ENCODE measurements at regions not wholly inside any gene's neighbourhood (a gene's known extent, or its start where the extent isn't known, plus 50 kb on each side); places are given as distances from the start of the nearest gene placed in this dataset.

- DNase-seq = no peak
- Histone ChIP-seq H3K9me3 (ENCODE audit: control insufficient read depth, low read length) (no peaks in the 10 kb centered on the region), H3K4me3 (ENCODE audit: insufficient read depth, low read depth, low read length, poor library complexity, severe bottlenecking) (no peak overlapping the region), H3K4me1 (ENCODE audit: control insufficient read depth, insufficient read depth, low read length, poor library complexity, severe bottlenecking) (no peaks in the 10 kb centered on the region), H3K27ac (ENCODE audit: insufficient read depth, low read length, poor library complexity, severe bottlenecking) (no peak overlapping the region), H3K36me3 (ENCODE audit: control insufficient read depth, insufficient read depth, low read length) (no peaks in the 10 kb centered on the region), H3K27me3 (replicated peaks; ENCODE audit: control insufficient read depth, insufficient read depth, low read length, poor library complexity, severe bottlenecking) (no peaks in the 10 kb centered on the region)
Observed at GRCh38 chr12:13450231-13451080, 253.9 kb downstream of the EMP1 start.

GRCh38 chr12:13444076-13444475, 247.6 kb downstream of the EMP1 start:
- H3K9me3 ChIP-seq (ENCODE audit: control insufficient read depth, low read length) = no peaks in the 10 kb centered on the region
- H3K36me3 ChIP-seq (ENCODE audit: control insufficient read depth, insufficient read depth, low read length) = no peaks in the 10 kb centered on the region
- no peak overlapping the region for H3K4me3 ChIP-seq (ENCODE audit: insufficient read depth, low read depth, low read length, poor library complexity, severe bottlenecking)
- H3K4me1 ChIP-seq (ENCODE audit: control insufficient read depth, insufficient read depth, low read length, poor library complexity, severe bottlenecking) = no peaks in the 10 kb centered on the region
- DNase-seq = no peak
- H3K27me3 ChIP-seq (replicated peaks; ENCODE audit: control insufficient read depth, insufficient read depth, low read length, poor library complexity, severe bottlenecking) = no peaks in the 10 kb centered on the region
- H3K27ac ChIP-seq (ENCODE audit: insufficient read depth, low read length, poor library complexity, severe bottlenecking) = no peak overlapping the region

- Histone ChIP-seq H3K4me1 (ENCODE audit: control insufficient read depth, insufficient read depth, low read length, poor library complexity, severe bottlenecking) (no peaks in the 10 kb centered on the region), H3K27ac (ENCODE audit: insufficient read depth, low read length, poor library complexity, severe bottlenecking) (no peak overlapping the region), H3K36me3 (ENCODE audit: control insufficient read depth, insufficient read depth, low read length) (no peaks in the 10 kb centered on the region), H3K4me3 (ENCODE audit: insufficient read depth, low read depth, low read length, poor library complexity, severe bottlenecking) (no peak overlapping the region), H3K9me3 (ENCODE audit: control insufficient read depth, low read length) (no peaks in the 10 kb centered on the region), H3K27me3 (replicated peaks; ENCODE audit: control insufficient read depth, insufficient read depth, low read length, poor library complexity, severe bottlenecking) (no peaks in the 10 kb centered on the region)
- no peak for DNase-seq
Observed at GRCh38 chr12:13443498-13443897, 247.0 kb downstream of the EMP1 start.

GRCh38 chr12:13443028-13443427, 246.5 kb downstream of the EMP1 start:
- no peaks in the 10 kb centered on the region for H3K9me3 ChIP-seq (ENCODE audit: control insufficient read depth, low read length)
- H3K36me3 ChIP-seq (ENCODE audit: control insufficient read depth, insufficient read depth, low read length) = no peaks in the 10 kb centered on the region
- no peaks in the 10 kb centered on the region for H3K27me3 ChIP-seq (replicated peaks; ENCODE audit: control insufficient read depth, insufficient read depth, low read length, poor library complexity, severe bottlenecking)
- DNase-seq = no peak
- no peaks in the 10 kb centered on the region for H3K4me1 ChIP-seq (ENCODE audit: control insufficient read depth, insufficient read depth, low read length, poor library complexity, severe bottlenecking)
- no peak overlapping the region for H3K27ac ChIP-seq (ENCODE audit: insufficient read depth, low read length, poor library complexity, severe bottlenecking)
- H3K4me3 ChIP-seq (ENCODE audit: insufficient read depth, low read depth, low read length, poor library complexity, severe bottlenecking) = no peak overlapping the region

- no peaks in the 10 kb centered on the region for H3K4me1 ChIP-seq (ENCODE audit: control insufficient read depth, insufficient read depth, low read length, poor library complexity, severe bottlenecking)
- H3K9me3 ChIP-seq (ENCODE audit: control insufficient read depth, low read length) = no peaks in the 10 kb centered on the region
- no peak overlapping the region for H3K27ac ChIP-seq (ENCODE audit: insufficient read depth, low read length, poor library complexity, severe bottlenecking)
- no peaks in the 10 kb centered on the region for H3K36me3 ChIP-seq (ENCODE audit: control insufficient read depth, insufficient read depth, low read length)
- H3K4me3 ChIP-seq (ENCODE audit: insufficient read depth, low read depth, low read length, poor library complexity, severe bottlenecking) = no peak overlapping the region
- no peak for DNase-seq
- H3K27me3 ChIP-seq (replicated peaks; ENCODE audit: control insufficient read depth, insufficient read depth, low read length, poor library complexity, severe bottlenecking) = no peaks in the 10 kb centered on the region
Observed at GRCh38 chr12:13442457-13442856, 245.9 kb downstream of the EMP1 start.

- Histone ChIP-seq H3K9me3 (ENCODE audit: control insufficient read depth, low read length) (no peaks in the 10 kb centered on the region), H3K36me3 (ENCODE audit: control insufficient read depth, insufficient read depth, low read length) (no peaks in the 10 kb centered on the region), H3K4me3 (ENCODE audit: insufficient read depth, low read depth, low read length, poor library complexity, severe bottlenecking) (no peak overlapping the region), H3K27ac (ENCODE audit: insufficient read depth, low read length, poor library complexity, severe bottlenecking) (no peak overlapping the region), H3K4me1 (ENCODE audit: control insufficient read depth, insufficient read depth, low read length, poor library complexity, severe bottlenecking) (no peaks in the 10 kb centered on the region), H3K27me3 (replicated peaks; ENCODE audit: control insufficient read depth, insufficient read depth, low read length, poor library complexity, severe bottlenecking) (no peaks in the 10 kb centered on the region)
- no peak for DNase-seq
Observed at GRCh38 chr12:13440844-13441243, 244.3 kb downstream of the EMP1 start.

- Histone ChIP-seq H3K27ac (ENCODE audit: insufficient read depth, low read length, poor library complexity, severe bottlenecking) (no peak overlapping the region), H3K36me3 (ENCODE audit: control insufficient read depth, insufficient read depth, low read length) (no peaks in the 10 kb centered on the region)
- DNase-seq = no peak
Observed at GRCh38 chr12:13437541-13437940, 241.0 kb downstream of the EMP1 start.

GRCh38 chr12:13436696-13437391, 240.3 kb downstream of the EMP1 start:
- no peaks in the 10 kb centered on the region for H3K9me3 ChIP-seq (ENCODE audit: control insufficient read depth, low read length)
- no peak overlapping the region for H3K27ac ChIP-seq (ENCODE audit: insufficient read depth, low read length, poor library complexity, severe bottlenecking)
- no peak for DNase-seq
- H3K4me1 ChIP-seq (ENCODE audit: control insufficient read depth, insufficient read depth, low read length, poor library complexity, severe bottlenecking) = no peaks in the 10 kb centered on the region
- H3K36me3 ChIP-seq (ENCODE audit: control insufficient read depth, insufficient read depth, low read length) = no peaks in the 10 kb centered on the region
- H3K27me3 ChIP-seq (replicated peaks; ENCODE audit: control insufficient read depth, insufficient read depth, low read length, poor library complexity, severe bottlenecking) = no peaks in the 10 kb centered on the region
- no peak overlapping the region for H3K4me3 ChIP-seq (ENCODE audit: insufficient read depth, low read depth, low read length, poor library complexity, severe bottlenecking)

More at GRCh38 chr12:13437541-13437940, 241.0 kb downstream of the EMP1 start:
- Histone ChIP-seq H3K4me3 (ENCODE audit: insufficient read depth, low read depth, low read length, poor library complexity, severe bottlenecking) (no peak overlapping the region), H3K9me3 (ENCODE audit: control insufficient read depth, low read length) (no peaks in the 10 kb centered on the region), H3K27me3 (replicated peaks; ENCODE audit: control insufficient read depth, insufficient read depth, low read length, poor library complexity, severe bottlenecking) (no peaks in the 10 kb centered on the region), H3K4me1 (ENCODE audit: control insufficient read depth, insufficient read depth, low read length, poor library complexity, severe bottlenecking) (no peaks in the 10 kb centered on the region)

- no peaks in the 10 kb centered on the region for H3K36me3 ChIP-seq (ENCODE audit: control insufficient read depth, insufficient read depth, low read length)
Observed at GRCh38 chr12:13436182-13436581, 239.7 kb downstream of the EMP1 start.

GRCh38 chr12:13435235-13435933, 238.9 kb downstream of the EMP1 start:
- H3K36me3 ChIP-seq (ENCODE audit: control insufficient read depth, insufficient read depth, low read length) = no peaks in the 10 kb centered on the region
- no peak overlapping the region for H3K4me3 ChIP-seq (ENCODE audit: insufficient read depth, low read depth, low read length, poor library complexity, severe bottlenecking)
- H3K27me3 ChIP-seq (replicated peaks; ENCODE audit: control insufficient read depth, insufficient read depth, low read length, poor library complexity, severe bottlenecking) = no peaks in the 10 kb centered on the region
- no peaks in the 10 kb centered on the region for H3K4me1 ChIP-seq (ENCODE audit: control insufficient read depth, insufficient read depth, low read length, poor library complexity, severe bottlenecking)
- no peak overlapping the region for H3K27ac ChIP-seq (ENCODE audit: insufficient read depth, low read length, poor library complexity, severe bottlenecking)
- H3K9me3 ChIP-seq (ENCODE audit: control insufficient read depth, low read length) = no peaks in the 10 kb centered on the region
- no peak for DNase-seq

More at GRCh38 chr12:13436182-13436581, 239.7 kb downstream of the EMP1 start:
- Histone ChIP-seq H3K4me3 (ENCODE audit: insufficient read depth, low read depth, low read length, poor library complexity, severe bottlenecking) (no peak overlapping the region), H3K9me3 (ENCODE audit: control insufficient read depth, low read length) (no peaks in the 10 kb centered on the region), H3K27ac (ENCODE audit: insufficient read depth, low read length, poor library complexity, severe bottlenecking) (no peak overlapping the region), H3K4me1 (ENCODE audit: control insufficient read depth, insufficient read depth, low read length, poor library complexity, severe bottlenecking) (no peaks in the 10 kb centered on the region), H3K27me3 (replicated peaks; ENCODE audit: control insufficient read depth, insufficient read depth, low read length, poor library complexity, severe bottlenecking) (no peaks in the 10 kb centered on the region)
- no peak for DNase-seq
